Prostate gland (tissue), 2 donors: ENCODE measurements at regions not wholly inside any gene's neighbourhood (a gene's known extent, or its start where the extent isn't known, plus 50 kb on each side); places are given as distances from the start of the nearest gene placed in this dataset.

Experiments
- DNase-seq: peaks from one replicate; pipeline ENCODE4 v3.0.0-alpha.2; 2019; ENCODE audit warnings: low spot score
- H3K27ac ChIP-seq, 2 donors: fragments of 200-600 bp; sonication (generic); 2 replicates each; pipeline ENCODE4 v1.5.1; 2017 to 2019
- H3K27me3 ChIP-seq: fragments of 200-600 bp; sonication (generic); replicated peaks from 2 replicates; pipeline ENCODE4 v1.5.1; 2019; ENCODE audit not compliant: insufficient read depth
- H3K36me3 ChIP-seq, 2 donors: fragments of 200-600 bp; sonication (generic); 1 replicate in 1 of 2; 2 replicates in 1 of 2; pipeline versions ENCODE4 v1.5.1 to v1.8.1; 2017 to 2019
- H3K4me1 ChIP-seq: fragments of 200-600 bp; sonication (generic); replicated peaks from 2 replicates; pipeline ENCODE4 v1.5.1; 2019
- H3K4me3 ChIP-seq, 2 donors: fragments of 200-600 bp; sonication (generic); 2 replicates each; pipeline ENCODE4 v1.5.1; 2017 to 2019
- H3K9me3 ChIP-seq: fragments of 200-600 bp; sonication (generic); 2 replicates; pipeline ENCODE4 v1.5.1; 2017
- POLR2A ChIP-seq: fragments of 450-650 bp; IDR thresholded peaks from one replicate; pipeline ENCODE4 v1.6.1; 2016; ENCODE audit warnings: antibody characterized with exemption, mild to moderate bottlenecking
- POLR2AphosphoS5 ChIP-seq: sonication (generic); formaldehyde crosslinking; IDR thresholded peaks from one replicate; pipeline ENCODE4 v1.6.1; 2017; ENCODE audit warnings: antibody characterized with exemption
- WGBS: methylation state at CpG from one replicate; pipeline ENCODE4 v1.1.5; 2018; 5-methylcytosine and 5-hydroxymethylcytosine counted together
- intact Hi-C: fragments of 100-400 bp; cut with DNase I; formaldehyde crosslinking; loops from one replicate; pipeline ENCODE4 v1.14.2; 2022
- TF ChIP-seq, protein P1 (sequence below), 4 experiments: fragments of 200-600 bp in 2 of 4; fragments of 450-650 bp in 2 of 4; sonication (generic) in 2 of 4; IDR thresholded peaks; 1 replicate in 3 of 4; 2 replicates in 1 of 4; pipeline ENCODE4 v1.5.1; 2016 to 2019; ENCODE audit warnings: antibody characterized with exemption in 4 of 4, mild to moderate bottlenecking in 2 of 4, moderate library complexity in 2 of 4

DNA sequence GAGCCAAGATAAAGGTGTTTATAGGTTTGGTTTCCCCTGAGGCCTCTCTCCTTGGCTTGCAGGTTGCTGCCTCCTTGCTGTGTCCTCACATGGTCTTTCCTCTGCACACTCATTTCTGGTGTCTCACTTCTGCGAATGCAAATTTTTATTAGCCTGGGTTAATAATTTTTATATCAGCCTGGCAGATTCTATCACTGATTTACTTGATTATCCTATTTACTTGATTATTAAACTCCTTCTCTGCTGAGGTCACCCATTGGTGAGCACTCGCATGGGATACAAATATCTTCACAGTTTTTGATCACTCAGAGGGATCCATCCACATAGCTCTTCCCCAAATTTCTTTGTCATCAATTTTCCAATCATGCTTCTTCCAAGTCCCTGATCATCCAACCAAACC lies 90.9 kb upstream of the IGLL5 start:
- DNase-seq, result no peak
- intact Hi-C loops, result no loop called here
- Histone ChIP-seq H3K36me3 (no peaks in the 10 kb centered on the region), H3K4me1 (no peaks in the 10 kb centered on the region), H3K9me3 (no peaks in the 10 kb centered on the region), H3K27me3 (no peaks in the 10 kb centered on the region), H3K27ac (no peak overlapping the region), H3K4me3 (no peak overlapping the region)
- TF ChIP-seq, protein P1, sequence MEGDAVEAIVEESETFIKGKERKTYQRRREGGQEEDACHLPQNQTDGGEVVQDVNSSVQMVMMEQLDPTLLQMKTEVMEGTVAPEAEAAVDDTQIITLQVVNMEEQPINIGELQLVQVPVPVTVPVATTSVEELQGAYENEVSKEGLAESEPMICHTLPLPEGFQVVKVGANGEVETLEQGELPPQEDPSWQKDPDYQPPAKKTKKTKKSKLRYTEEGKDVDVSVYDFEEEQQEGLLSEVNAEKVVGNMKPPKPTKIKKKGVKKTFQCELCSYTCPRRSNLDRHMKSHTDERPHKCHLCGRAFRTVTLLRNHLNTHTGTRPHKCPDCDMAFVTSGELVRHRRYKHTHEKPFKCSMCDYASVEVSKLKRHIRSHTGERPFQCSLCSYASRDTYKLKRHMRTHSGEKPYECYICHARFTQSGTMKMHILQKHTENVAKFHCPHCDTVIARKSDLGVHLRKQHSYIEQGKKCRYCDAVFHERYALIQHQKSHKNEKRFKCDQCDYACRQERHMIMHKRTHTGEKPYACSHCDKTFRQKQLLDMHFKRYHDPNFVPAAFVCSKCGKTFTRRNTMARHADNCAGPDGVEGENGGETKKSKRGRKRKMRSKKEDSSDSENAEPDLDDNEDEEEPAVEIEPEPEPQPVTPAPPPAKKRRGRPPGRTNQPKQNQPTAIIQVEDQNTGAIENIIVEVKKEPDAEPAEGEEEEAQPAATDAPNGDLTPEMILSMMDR (IDR thresholded peaks at IDR 0.05), result no peak
- TF ChIP-seq POLR2AphosphoS5 (no peak), POLR2A (no peak)
- WGBS, result 50% methylated on average over 2 of the region's 2 CpGs

GRCh38 chr22:22798232-22798616 lies 89.4 kb upstream of the IGLL5 start:
- TF ChIP-seq POLR2A (no peak), POLR2AphosphoS5 (no peak)
- TF ChIP-seq, protein P1 (IDR thresholded peaks at IDR 0.05), result no peak
- intact Hi-C loops, result no loop called here
- DNase-seq, result no peak
- H3K9me3 ChIP-seq, result no peaks in the 10 kb centered on the region
- H3K27me3 ChIP-seq, result no peaks in the 10 kb centered on the region
- H3K36me3 ChIP-seq, result no peaks in the 10 kb centered on the region
- no peak overlapping the region for H3K4me3 ChIP-seq
- no peaks in the 10 kb centered on the region for H3K4me1 ChIP-seq
- WGBS, result 55% methylated on average over 3 of the region's 3 CpGs
- no peak overlapping the region for H3K27ac ChIP-seq

DNA sequence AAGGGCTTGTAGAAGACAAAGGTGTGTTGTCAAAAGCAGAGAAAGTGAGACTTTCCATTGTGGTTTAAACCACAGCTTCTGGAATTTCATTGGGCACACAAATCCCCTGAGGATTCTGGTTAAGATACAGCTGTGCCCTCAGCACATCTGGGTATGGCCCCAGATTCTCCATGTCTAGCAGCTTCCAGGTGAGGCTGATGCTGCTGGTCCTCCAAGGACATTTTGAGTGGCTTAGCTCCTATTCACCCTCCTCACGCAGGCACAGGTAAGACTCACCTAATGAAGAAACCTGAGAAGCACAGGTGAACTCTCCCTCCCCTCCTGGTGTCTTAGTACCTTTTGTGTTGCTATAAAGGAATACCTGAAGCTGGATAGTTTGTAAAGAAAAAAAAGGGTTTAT lies 88.9 kb upstream of the IGLL5 start:
- no peaks in the 10 kb centered on the region for H3K9me3 ChIP-seq
- intact Hi-C loops, result no loop called here
- H3K36me3 ChIP-seq, result no peaks in the 10 kb centered on the region
- TF ChIP-seq POLR2A (no peak), POLR2AphosphoS5 (no peak)
- TF ChIP-seq, protein P1 (IDR thresholded peaks at IDR 0.05), result no peak
- H3K27me3 ChIP-seq, result no peaks in the 10 kb centered on the region
- H3K27ac ChIP-seq, result no peak overlapping the region
- H3K4me3 ChIP-seq, result no peak overlapping the region
- WGBS, result 68% methylated on average over 1 of the region's 1 CpG
- DNase-seq, result no peak
- no peaks in the 10 kb centered on the region for H3K4me1 ChIP-seq

DNA sequence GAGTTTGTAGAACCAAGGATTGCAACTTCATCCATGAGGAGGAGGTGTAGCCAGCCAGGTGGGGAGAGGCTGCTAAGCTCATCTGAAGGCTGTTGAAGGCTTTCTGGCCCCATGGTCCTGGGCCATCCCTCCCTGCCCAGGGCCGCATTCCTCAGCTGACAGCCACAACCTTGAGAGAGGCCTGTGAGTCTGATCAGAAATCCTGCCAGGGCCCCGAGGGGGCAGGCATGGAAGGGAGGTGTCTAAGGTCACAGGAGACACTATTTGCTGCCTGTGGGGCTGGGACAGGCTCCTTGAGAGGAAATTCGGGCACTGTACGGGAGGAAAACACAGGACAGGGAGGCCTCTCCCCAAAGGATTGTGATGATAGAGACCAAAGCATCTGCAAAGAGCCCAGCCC lies 88.1 kb upstream of the IGLL5 start:
- no peaks in the 10 kb centered on the region for H3K27me3 ChIP-seq
- no peaks in the 10 kb centered on the region for H3K36me3 ChIP-seq
- no peak overlapping the region for H3K27ac ChIP-seq
- no peak for DNase-seq
- intact Hi-C loops, result no loop called here
- H3K4me3 ChIP-seq, result no peak overlapping the region
- WGBS, result 51% methylated on average over 4 of the region's 4 CpGs
- TF ChIP-seq, protein P1 (IDR thresholded peaks at IDR 0.05), result no peak
- no peak for TF ChIP-seq POLR2A
- no peak for TF ChIP-seq POLR2AphosphoS5
- no peaks in the 10 kb centered on the region for H3K9me3 ChIP-seq
- H3K4me1 ChIP-seq, result no peaks in the 10 kb centered on the region

- TF ChIP-seq POLR2AphosphoS5 (no peak), POLR2A (no peak)
- TF ChIP-seq, protein P1 (IDR thresholded peaks at IDR 0.05), result no peak
- DNase-seq, result no peak
- no peak overlapping the region for H3K4me3 ChIP-seq
- H3K27me3 ChIP-seq, result no peaks in the 10 kb centered on the region
- H3K36me3 ChIP-seq, result no peaks in the 10 kb centered on the region
- no peaks in the 10 kb centered on the region for H3K4me1 ChIP-seq
- no peaks in the 10 kb centered on the region for H3K9me3 ChIP-seq
- H3K27ac ChIP-seq, result no peak overlapping the region
- intact Hi-C loops, result no loop called here
- 87% methylated on average over 3 of the region's 3 CpGs for WGBS
These were observed 86.9 kb upstream of the IGLL5 start for GRCh38 chr22:22800716-22801115.
